ENCODE measurements at regions not wholly inside any gene's neighbourhood (a gene's known extent, or its start where the extent isn't known, plus 50 kb on each side); places are given as distances from the start of the nearest gene placed in this dataset.

DNA sequence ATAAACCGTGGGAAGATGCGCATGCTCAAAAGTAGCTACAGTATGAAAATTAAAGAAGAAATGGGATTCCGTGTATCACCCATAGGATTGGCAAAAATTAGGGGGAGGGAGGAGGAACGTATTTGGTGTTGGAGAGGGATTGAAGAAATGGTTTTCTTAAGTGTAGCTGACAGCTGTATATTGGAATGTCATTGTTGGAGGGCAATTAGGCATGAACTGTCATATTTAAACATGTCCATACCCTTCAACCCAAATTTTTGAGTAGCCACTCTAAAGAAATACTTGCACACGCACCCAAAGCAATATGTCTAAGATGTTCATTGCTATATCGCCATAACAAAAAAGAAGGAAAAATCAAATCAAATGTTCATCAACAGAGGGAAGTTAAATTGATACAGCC, 144.7 kb downstream of the TLE3 start:
- no peak for DNase-seq (ENCODE audit: low read depth)
- in situ Hi-C loops (cut with HindIII; ENCODE audit: low pct_unique_long_range_greater_than_20kb, low sequenced_read_pairs) = no loop called here

DNA sequence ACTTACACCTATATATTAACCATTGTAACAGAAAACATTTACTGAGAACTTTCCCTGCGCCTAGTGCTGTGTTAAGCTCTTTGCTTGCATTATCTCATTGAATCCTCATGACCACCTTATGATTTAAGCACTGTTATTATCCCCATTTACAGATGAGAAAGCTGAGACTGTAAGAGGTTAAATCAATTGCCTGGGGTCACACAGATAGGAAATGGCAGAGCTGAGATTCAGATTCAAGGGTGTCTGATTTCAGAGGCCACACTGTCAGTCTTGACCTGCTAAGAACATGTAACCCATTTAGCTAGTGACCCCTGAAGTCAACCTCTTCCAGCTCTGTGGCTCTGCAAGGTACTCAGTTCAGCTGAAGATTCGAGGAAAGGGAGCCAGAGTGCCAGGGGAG, 143.9 kb downstream of the TLE3 start:
- in situ Hi-C loops (cut with HindIII; ENCODE audit: low pct_unique_long_range_greater_than_20kb, low sequenced_read_pairs) = no loop called here

DNA sequence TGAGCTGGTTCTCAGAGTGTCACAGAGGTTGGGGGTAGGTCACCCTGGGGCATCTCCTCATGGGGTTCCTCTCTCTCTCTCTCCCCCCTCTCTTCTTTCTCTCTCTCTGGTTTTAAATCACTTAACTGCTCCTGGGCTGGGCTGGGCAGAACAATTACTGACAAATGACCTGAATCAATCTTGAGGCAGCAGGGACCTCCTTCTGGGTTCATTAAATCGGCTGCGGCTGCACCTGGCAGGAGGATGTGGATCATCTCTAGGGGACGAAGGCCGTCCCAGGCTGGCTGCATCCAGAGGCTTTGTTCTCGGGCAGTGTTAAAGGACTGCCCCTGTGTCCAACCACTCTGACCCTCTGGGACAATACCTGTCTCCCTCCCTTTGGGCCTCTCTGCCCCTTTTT, 143.1 kb downstream of the TLE3 start:
- no peak for DNase-seq (ENCODE audit: low read depth)
- in situ Hi-C loops (cut with HindIII; ENCODE audit: low pct_unique_long_range_greater_than_20kb, low sequenced_read_pairs) = no loop called here

More for the DNA sequence above, 143.9 kb downstream of the TLE3 start:
- DNase-seq (ENCODE audit: low read depth) = no peak

DNA sequence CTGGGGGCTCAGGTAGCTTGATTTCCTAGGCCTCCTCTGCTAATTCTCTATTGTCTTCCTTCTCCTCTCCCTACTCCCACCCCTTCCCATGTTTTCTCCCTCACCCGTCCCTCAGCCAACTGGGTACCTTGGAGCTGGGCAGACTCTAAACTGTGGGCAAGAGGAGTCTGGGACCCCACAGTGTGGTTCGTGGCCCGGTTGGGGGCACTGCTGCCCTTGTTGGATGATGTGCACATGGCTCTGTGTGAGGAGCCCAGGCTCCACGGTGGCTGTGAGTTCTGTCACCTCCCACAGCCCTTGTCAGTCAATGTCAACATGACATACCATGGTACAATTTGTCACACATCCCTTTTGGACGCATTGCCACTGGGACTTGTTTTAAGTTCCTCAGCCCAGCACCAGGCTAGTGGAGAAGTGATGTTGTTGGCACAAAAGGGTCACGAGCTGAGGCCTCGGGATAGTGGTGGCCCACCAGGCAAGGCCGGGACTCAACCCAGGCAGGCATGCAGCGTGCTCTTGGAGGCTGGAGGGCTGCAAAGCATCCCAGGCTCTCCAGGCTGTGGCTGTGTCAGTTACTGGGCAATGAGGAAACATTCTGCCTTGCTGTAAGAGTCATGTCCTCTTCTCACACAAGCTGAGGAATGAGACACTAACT, 142.3 kb downstream of the TLE3 start:
- no peak for DNase-seq (ENCODE audit: low read depth)
- in situ Hi-C loops (cut with HindIII; ENCODE audit: low pct_unique_long_range_greater_than_20kb, low sequenced_read_pairs) = no loop called here

DNA sequence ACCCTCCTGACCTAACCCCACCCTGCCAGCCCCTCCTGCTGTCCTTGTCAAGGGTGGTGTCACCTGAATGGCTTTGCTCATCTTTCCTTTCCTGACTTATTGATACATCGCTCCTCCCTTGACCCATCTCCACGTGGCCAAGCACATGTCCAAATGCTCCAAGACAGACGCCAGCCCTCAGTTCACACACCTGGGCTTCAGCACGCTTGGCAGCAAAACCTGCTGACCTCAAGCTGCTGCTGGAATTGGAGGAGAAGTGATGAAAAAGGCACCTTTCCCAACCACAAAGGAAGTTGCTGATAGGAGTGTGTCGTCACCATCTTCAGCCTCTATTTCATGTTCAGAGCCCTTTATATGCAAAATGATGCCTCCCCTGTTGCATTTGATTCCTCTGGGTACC, 141.3 kb downstream of the TLE3 start:
- DNase-seq (ENCODE audit: low read depth) = no peak
- in situ Hi-C loops (cut with HindIII; ENCODE audit: low pct_unique_long_range_greater_than_20kb, low sequenced_read_pairs) = no loop called here

DNA sequence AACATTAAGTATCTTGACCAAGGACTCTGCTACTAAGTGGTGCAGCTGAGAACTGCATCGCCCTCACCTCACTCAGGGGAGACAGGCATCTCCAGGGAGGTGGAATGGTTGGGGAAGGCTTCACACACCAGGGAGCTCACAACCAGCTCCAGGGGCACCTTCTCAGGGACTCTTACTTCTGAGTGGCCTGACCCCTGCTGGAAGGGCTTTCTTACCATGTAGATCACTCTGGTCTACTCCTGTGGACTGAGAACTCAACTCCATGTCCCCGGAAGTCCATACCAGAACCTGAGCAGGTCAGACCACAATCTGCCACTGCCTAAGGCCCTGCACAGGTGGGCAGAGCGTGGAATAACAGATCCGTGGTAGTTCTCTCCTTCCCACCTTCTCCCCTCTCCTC, 140.5 kb downstream of the TLE3 start:
- DNase-seq (ENCODE audit: low read depth) = no peak
- in situ Hi-C loops (cut with HindIII; ENCODE audit: low pct_unique_long_range_greater_than_20kb, low sequenced_read_pairs) = no loop called here

DNA sequence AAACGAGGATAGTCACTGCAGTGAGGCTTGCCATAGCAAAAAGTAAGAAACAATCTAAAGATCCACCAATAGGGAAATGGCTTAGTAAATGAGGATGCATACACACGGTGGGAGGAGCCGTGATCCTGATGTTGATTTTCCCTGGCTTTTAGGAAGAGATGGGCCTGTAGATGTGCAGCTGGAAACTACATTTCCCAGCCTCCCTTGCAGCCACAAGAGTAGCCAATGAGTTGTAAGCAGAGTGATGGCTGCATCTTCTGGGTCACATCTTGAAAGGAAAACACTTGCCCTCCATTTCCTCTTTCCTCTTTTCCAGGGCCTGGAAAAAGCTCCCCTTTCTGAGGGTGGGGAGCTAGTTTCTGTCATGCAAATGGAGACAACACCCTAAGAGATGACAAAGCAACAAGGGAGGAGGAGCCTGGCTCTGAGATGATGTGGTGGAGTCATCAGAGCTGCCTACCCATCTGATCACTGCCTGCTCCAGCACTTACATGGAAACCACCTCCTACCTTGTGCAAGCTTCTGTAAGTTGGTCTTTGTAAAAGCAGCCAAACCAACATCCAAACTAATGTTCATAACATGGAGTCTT, 139.1 kb downstream of the TLE3 start:
- in situ Hi-C loops (cut with HindIII; ENCODE audit: low pct_unique_long_range_greater_than_20kb, low sequenced_read_pairs) = no loop called here
- DNase-seq (ENCODE audit: low read depth) = peak; percentile 6

DNA sequence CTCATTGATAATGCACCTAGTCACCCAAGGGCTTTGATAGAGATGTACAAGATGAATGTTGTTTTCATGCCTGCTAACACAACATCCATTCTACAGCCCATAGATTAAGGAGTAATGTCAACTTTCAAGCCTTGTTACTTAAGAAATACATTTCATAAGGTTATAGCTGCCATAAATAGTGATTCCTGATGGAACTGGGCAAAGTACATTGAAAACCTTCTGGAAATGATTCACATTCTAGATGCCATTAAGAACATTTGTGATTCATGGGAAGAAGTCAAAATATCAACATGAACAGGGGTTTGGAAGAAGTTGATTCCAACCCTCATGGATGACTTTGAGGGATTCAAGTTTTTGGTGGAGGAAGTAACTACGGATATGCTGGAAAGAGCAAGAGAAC, 135.2 kb downstream of the TLE3 start:
- in situ Hi-C loops (cut with HindIII; ENCODE audit: low pct_unique_long_range_greater_than_20kb, low sequenced_read_pairs) = no loop called here
- DNase-seq (ENCODE audit: low read depth) = no peak

DNA sequence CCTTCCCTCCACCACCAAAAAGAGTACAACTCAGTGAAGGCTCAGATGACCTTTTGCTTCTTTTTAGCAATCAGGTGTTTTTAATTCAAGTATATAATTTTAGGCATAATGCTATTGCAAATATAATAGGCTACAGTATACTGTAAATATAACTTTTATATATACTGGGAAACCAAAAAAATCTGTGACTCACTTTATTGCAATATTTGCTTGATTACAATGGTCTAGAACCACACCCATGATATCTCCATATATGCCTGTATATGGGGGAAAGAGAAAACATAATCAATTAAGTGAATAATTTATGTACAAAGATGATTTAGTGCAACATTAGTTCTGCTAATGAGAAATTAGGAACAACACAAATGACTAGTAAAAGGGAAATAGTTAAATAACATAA, 134.3 kb downstream of the TLE3 start:
- in situ Hi-C loops (cut with HindIII; ENCODE audit: low pct_unique_long_range_greater_than_20kb, low sequenced_read_pairs) = no loop called here
- DNase-seq (ENCODE audit: low read depth) = no peak

DNA sequence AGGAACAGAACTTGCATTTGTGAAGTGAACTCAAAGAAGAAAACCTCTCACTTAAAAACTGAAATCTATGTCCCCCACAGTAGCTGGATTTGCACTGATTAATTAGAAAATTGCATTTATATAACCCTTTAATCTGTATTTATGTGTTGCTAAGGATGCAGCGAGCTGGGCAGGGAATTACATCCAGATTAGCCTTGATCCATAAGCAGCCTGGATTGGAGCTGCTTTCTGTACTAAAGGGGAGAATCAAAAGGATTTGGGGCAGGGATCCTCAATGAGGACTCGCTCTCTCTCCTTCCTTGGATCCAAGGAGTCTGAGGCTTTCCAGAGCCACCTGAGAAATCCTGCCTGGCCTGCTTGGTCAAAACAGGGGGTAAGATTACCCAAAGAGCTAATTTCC, 125.9 kb downstream of the TLE3 start:
- DNase-seq (ENCODE audit: low read depth) = no peak
- in situ Hi-C loops (cut with HindIII; ENCODE audit: low pct_unique_long_range_greater_than_20kb, low sequenced_read_pairs) = no loop called here

DNA sequence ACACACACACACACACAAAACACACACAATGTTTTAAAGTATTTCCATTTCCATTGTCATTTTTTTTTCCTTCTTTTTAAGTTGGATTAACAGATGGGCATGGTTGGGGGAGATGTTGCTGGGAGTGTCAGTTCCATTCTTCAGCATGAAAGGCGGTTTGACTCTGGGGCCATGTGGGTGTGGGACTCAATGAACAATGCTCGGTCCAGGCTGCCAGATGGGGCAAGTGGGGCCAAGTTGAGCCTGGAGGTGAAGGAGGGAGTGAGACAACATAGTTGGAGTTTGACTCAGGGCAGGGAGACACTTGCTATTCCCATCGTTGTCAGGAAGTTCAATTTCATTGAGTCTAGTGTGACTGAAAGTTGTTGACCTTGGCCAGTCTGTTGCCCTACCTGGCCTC, 125.3 kb downstream of the TLE3 start:
- DNase-seq (ENCODE audit: low read depth) = no peak
- in situ Hi-C loops (cut with HindIII; ENCODE audit: low pct_unique_long_range_greater_than_20kb, low sequenced_read_pairs) = no loop called here

DNA sequence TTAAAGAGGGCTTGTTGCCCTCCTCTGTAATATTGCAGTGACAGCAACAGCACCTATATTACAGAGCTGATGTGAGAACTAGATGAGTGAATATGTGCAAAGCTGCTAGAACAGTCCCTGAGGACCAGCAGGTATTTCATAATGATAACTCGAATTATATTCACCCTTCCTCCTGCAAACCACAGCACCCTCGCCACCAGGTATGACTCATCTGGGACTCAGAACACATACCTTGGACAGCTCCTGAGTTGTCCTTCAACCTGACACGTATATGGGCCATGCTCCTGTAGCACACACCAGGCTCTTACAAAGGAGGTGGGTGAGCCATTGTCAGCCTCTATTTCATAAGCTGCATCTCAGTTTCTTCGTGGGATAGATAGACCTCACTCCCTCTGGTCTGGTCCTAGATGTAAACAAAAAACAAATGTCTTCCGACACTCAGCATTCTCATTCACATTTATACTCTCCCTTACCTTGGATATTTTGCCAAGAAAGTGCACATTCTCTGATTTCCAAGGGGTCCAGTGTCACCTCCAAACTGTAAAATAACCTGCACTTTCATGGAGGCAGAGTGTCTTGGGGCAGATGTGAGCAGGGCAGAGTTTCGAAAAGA, 124.5 kb downstream of the TLE3 start:
- in situ Hi-C loops (cut with HindIII; ENCODE audit: low pct_unique_long_range_greater_than_20kb, low sequenced_read_pairs) = no loop called here
- DNase-seq (ENCODE audit: low read depth) = peak; percentile 64

DNA sequence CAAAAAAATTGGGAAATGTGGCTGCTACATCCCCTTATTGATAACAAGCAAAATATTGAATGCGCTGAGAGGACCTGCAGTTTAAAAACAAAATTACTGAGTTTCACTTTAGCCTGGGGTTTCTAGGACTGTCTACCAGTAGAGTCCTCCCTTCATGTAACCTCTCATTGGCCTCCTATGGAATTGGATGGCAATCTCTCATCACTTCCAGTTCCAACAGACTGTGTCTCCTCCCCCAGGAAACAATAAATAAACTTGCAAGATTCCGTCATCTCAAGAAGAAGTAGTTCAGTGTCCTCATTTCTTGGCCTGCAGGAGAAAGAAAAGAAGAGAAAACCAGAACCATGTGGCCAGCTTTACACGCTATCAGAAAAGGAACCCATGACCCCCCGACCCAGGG, 123.8 kb downstream of the TLE3 start:
- DNase-seq (ENCODE audit: low read depth) = no peak
- in situ Hi-C loops (cut with HindIII; ENCODE audit: low pct_unique_long_range_greater_than_20kb, low sequenced_read_pairs) = no loop called here

DNA sequence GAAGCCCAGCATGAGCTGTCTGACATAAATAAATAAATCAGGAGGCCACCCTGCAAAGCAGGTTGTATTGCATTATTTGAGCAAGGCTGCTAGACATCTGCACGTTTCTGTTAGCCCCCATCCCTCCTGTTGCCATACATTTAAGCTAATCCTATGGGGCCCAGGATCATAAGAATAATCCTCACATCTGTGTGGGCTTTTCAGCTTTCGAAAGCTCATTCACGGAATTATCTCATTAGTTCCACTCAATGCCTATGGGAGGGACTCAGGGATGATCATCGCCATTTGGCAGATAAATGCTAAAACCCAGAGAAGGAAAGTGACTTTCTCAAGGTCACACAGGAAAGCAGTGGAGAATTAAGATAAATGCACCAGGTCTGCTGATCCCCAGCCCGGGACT, 123.4 kb downstream of the TLE3 start:
- in situ Hi-C loops (cut with HindIII; ENCODE audit: low pct_unique_long_range_greater_than_20kb, low sequenced_read_pairs) = no loop called here

DNA sequence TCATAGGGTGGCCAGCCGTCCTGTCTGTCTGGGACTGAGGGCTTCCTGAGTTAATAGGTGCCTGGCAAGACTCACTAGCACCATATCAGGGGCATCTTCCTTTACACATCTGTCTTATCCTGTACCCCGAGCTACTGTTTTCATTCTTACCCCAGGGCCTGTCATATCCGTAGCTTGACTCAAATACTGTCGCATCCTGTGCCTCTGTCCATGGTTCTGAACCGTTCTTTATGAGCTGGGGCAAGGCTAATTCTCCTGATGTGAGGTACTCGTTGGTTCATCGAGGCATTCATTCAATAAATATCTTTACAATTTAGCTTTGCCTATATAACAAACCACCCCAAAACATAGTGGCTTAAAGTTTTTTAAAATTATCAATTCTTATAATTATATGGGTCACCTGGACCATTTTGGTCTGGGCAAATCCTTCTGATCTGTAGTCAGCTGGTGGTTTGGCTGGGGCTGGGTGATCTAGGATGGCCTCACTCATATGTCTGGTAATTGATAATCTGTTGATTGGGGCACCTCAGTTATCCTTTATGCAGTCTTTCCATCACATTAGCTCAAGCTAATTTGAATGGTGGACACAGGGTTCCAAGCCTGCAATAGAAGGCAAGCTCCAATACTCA, 121.2 kb downstream of the TLE3 start:
- in situ Hi-C loops (cut with HindIII; ENCODE audit: low pct_unique_long_range_greater_than_20kb, low sequenced_read_pairs) = no loop called here
- DNase-seq (ENCODE audit: low read depth) = peak; percentile 38

More for the DNA sequence above, 123.4 kb downstream of the TLE3 start:
- DNase-seq (ENCODE audit: low read depth) = no peak

DNA sequence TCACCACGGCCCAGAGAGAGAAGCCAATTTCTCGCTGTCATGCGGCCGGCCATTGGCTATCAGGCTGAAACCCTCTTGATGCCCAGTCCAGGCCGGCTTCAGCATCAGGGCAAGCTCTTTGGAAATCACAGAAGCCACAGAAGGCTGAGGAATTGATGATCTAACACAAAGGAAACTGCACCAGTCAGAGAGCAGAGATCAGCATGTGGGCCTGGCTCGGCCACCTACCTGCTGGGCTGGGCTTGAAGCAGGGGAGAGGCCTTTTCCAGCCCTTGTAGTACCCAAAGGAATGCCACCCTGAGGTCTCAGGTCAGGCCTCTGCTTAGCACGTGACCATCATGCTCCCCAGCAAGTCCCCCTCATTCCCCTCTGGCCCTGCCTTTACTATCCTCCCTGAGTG, 119.1 kb downstream of the TLE3 start:
- DNase-seq (ENCODE audit: low read depth) = no peak
- in situ Hi-C loops (cut with HindIII; ENCODE audit: low pct_unique_long_range_greater_than_20kb, low sequenced_read_pairs) = no loop called here

DNA sequence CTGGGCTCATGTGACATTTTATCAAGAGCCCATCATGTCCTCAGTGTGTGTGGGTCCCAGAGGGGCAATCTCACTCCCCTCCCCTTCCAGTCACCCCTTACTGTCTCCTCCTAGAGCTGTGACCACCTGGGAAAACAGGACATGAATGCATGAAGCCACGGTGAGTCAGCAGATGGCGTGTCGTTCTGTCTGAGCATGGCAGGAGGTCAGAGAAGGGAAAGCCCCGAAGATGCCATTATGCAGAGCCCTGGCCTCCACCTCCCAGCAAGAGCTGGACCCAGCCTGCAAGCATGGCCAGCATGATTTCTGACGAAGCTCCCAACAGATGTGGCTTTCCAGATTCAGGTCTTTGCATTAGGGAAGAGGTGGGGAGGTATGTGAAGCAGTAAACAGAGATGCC, 118.5 kb downstream of the TLE3 start:
- peak; percentile 82 for DNase-seq (ENCODE audit: low read depth)
- in situ Hi-C loops (cut with HindIII; ENCODE audit: low pct_unique_long_range_greater_than_20kb, low sequenced_read_pairs) = no loop called here

DNA sequence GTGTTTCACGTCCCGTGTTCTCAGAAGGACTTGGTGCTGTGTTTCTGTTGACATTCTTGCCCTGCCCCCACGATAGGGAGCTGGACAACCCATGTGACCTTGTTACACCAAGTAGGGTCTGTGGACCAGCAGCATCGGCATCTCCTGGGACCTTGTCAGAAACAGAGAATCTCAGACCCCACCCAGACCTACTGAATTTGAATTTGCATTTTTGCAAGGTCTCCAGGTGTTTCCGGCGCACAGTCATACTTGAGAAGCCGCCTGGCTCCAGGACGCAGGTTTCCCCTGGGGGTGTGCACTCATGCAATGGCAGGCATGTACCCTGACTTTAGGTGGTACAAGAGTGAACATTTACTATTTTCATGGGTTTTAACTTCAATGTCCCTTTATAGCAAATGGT, 117.9 kb downstream of the TLE3 start:
- DNase-seq (ENCODE audit: low read depth) = no peak
- in situ Hi-C loops (cut with HindIII; ENCODE audit: low pct_unique_long_range_greater_than_20kb, low sequenced_read_pairs) = no loop called here

DNA sequence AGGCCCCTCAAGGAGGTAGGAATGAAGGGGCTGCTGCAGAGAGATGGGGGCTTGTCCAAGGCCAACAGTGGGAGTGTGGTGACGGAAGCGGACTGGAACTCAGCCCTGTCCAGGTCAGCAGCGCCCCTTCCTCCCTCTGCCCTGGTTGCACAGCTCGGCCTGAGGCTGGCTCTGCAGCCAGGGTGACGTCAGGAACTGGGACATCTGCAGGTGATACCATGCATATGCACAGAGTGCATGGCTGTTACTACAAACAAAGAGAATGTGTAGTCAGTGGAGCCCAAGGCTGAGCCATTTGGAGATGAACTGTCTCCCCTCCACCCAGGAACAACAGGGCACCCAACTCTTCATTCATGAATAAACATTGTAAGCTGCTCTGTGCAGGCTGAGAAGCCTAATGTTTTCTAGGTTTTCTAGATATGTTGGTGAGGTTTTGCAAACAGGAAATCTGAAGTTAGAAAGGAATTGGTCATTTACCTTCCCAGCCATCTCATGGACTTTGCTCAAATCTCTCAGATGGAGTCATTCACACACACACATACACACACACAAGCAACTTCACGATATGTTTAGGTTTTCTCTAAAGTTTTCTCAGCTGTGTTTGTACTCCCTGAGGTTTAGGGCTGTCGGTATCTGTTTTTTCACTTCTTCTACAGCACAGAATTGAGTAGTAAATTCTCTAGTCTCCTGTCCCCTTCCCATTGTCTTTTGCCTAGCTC, 117.2 kb downstream of the TLE3 start:
- in situ Hi-C loops (cut with HindIII; ENCODE audit: low pct_unique_long_range_greater_than_20kb, low sequenced_read_pairs) = no loop called here
- no peak for DNase-seq (ENCODE audit: low read depth)

All from Caki2 (cell line).